ENCODE measurements at regions not wholly inside any gene's neighbourhood (a gene's known extent, or its start where the extent isn't known, plus 50 kb on each side); places are given as distances from the start of the nearest gene placed in this dataset.
"Not testable (repeated sequence)": the region's sequence is repeated elsewhere in the genome, so short reads cannot be mapped to it uniquely, and the experiment has no call there.

- DNase-seq = no peak
Measured at GRCh38 chr15:57767481-57767880, 61.0 kb downstream of the POLR2M start.

GRCh38 chr15:57769266-57769665 is 62.8 kb downstream of the POLR2M start:
- no peak for DNase-seq

GRCh38 chr15:57770495-57770894 is 64.0 kb downstream of the POLR2M start:
- no peak for DNase-seq

GRCh38 chr15:57772223-57772957 is 65.9 kb downstream of the POLR2M start:
- DNase-seq = no peak

GRCh38 chr15:57773051-57773450 is 66.5 kb downstream of the POLR2M start:
- no peak for DNase-seq

- DNase-seq = no peak
Measured at GRCh38 chr15:57777003-57777402, 70.5 kb downstream of the POLR2M start.

- DNase-seq = no peak
Measured at GRCh38 chr15:57780471-57780870, 74.0 kb downstream of the POLR2M start.

- no peak for DNase-seq
Measured at GRCh38 chr15:57782731-57783130, 76.2 kb downstream of the POLR2M start.

- no peak for DNase-seq
Measured at GRCh38 chr15:57784081-57784511, 77.6 kb downstream of the POLR2M start.

GRCh38 chr15:57785039-57785438 is 78.5 kb downstream of the POLR2M start:
- DNase-seq = no peak

GRCh38 chr15:57785959-57786358 is 79.4 kb downstream of the POLR2M start:
- no peak for DNase-seq

- no peak for DNase-seq
Measured at GRCh38 chr15:57789225-57789624, 82.7 kb downstream of the POLR2M start.

- no peak for DNase-seq
Measured at GRCh38 chr15:57792724-57793449, 86.4 kb downstream of the POLR2M start.

- DNase-seq = no peak
Measured at GRCh38 chr15:57795261-57795660, 88.7 kb downstream of the POLR2M start.

GRCh38 chr15:57796146-57796545 is 89.6 kb downstream of the POLR2M start:
- no peak for DNase-seq

- DNase-seq = no peak
Measured at GRCh38 chr15:57797110-57797509, 90.6 kb downstream of the POLR2M start.

GRCh38 chr15:57797568-57798267 is 91.2 kb downstream of the POLR2M start:
- DNase-seq = no peak

- DNase-seq = no peak
Measured at GRCh38 chr15:57806003-57806402, 99.5 kb downstream of the POLR2M start.

- DNase-seq = not testable (repeated sequence)
Measured at GRCh38 chr15:57809285-57809684, 102.8 kb downstream of the POLR2M start.

GRCh38 chr15:57816599-57816998 is 110.1 kb downstream of the POLR2M start:
- DNase-seq = no peak

- DNase-seq = no peak
Measured at GRCh38 chr15:57819646-57820045, 113.1 kb downstream of the POLR2M start.

GRCh38 chr15:57820119-57820518 is 113.6 kb downstream of the POLR2M start:
- DNase-seq = no peak

- no peak for DNase-seq
Measured at GRCh38 chr15:57821826-57822225, 115.3 kb downstream of the POLR2M start.
